ENCODE measurements at regions not wholly inside any gene's neighbourhood (a gene's known extent, or its start where the extent isn't known, plus 50 kb on each side); places are given as distances from the start of the nearest gene placed in this dataset.
A peak's percentile ranks its signal among the peaks of the same experiment; 100 is the strongest.

DNA sequence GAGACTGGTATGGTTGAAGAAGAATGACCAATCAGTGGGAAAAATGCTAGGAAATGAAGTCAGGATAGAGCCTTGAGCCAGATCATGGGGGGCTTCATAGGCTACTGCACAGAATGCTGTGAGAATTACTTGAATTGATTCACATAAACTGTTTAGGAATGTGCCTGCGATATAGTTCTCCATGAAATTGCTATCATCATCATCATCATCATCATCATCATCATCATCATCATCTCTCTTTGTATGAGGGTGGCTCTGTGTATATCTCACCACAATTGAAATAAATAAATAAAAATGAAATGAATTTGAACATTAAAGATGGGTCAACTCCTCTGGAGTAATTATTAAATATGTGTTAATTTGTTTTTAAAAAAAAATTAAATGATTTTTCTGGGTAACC is 148.6 kb upstream of the LEF1 start:
- DNase-seq (no peak), ATAC-seq (replicated peaks in 1 of 2) (no peak)
- H3K4me1 Mint-ChIP-seq (ENCODE audit: low read depth), result peaks cover 34% of the 10 kb centered on the region
- H3K27me3 Mint-ChIP-seq (ENCODE audit: low read depth), result peaks cover 9% of the 10 kb centered on the region
- H3K27ac Mint-ChIP-seq, result no peak overlapping the region
- peaks cover 0 to under 1% of the 10 kb centered on the region in 2 donors for H3K9me3 Mint-ChIP-seq
- no peaks in the 10 kb centered on the region for H3K36me3 Mint-ChIP-seq (ENCODE audit: insufficient read depth in 2 of 2)
- no peak overlapping the region for H3K4me3 Mint-ChIP-seq

DNA sequence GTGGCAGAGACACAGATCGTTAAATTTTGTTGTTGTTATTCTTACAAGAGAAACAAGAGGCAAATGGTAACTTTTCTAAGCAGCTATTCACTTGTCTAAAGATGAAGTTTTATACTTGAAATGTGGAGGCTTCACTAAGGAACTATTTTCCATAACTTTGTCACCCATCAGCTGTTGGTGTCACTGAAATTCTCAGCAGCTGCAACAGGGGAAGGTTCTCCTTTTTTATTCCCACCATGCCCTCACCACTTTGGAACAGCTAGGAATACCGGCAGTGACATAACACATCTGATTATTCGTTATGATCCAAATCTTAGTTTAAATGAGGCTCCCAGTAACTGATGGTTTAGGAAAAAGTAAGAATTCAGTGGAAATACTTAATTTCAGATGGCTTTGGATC is 147.0 kb upstream of the LEF1 start:
- H3K36me3 Mint-ChIP-seq (ENCODE audit: insufficient read depth in 2 of 2), result no peaks in the 10 kb centered on the region
- no peak for ATAC-seq (replicated peaks in 1 of 2)
- H3K27ac Mint-ChIP-seq, result no peak overlapping the region
- no peaks in the 10 kb centered on the region for H3K9me3 Mint-ChIP-seq
- peaks cover 44% of the 10 kb centered on the region for H3K4me1 Mint-ChIP-seq (ENCODE audit: low read depth)
- peaks cover 9% of the 10 kb centered on the region for H3K27me3 Mint-ChIP-seq (ENCODE audit: low read depth)
- peak overlapping the region; percentile 26 to 58 for H3K4me3 Mint-ChIP-seq
- DNase-seq, result no peak

DNA sequence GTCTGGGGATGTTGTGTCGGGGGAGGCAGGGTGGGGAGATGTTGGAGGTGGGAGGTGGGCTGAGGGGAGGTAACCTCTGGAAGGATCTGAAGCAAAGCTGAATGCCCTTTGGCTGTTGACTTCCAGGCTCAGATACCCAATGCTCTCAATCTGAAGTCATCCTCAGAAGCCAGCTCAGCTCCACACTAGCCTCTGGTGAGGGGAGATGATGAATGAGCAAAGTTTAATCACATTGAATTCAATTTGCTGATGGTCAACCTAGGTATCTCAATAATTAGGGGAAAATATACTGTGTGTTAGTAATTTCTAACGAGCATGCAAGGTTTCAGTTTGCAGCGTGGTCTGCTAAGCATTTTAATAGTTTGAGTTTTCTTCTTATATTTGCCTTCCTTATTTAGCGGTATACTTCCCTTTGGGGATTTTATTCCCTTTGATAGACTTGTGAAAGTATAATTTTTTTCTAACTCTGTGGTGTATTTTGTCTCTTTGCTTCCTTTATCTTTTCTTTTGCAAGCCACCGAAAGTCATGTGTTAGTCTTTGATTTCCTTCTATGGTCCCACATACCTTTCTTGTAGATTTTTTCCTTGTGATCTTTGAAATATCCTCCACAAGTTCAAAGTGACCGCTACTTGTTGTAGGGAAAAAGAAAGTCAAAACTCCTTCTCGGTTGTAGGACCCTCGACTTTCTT is 146.3 kb upstream of the LEF1 start:
- ATAC-seq (replicated peaks in 1 of 2) (no peak), DNase-seq (no peak)
- peaks cover 43% of the 10 kb centered on the region for H3K4me1 Mint-ChIP-seq (ENCODE audit: low read depth)
- H3K27me3 Mint-ChIP-seq (ENCODE audit: low read depth), result peaks cover 9% of the 10 kb centered on the region
- H3K27ac Mint-ChIP-seq, result no peak overlapping the region
- H3K4me3 Mint-ChIP-seq, result peak overlapping the region; percentile 26 to 58
- H3K9me3 Mint-ChIP-seq, result no peaks in the 10 kb centered on the region
- no peaks in the 10 kb centered on the region for H3K36me3 Mint-ChIP-seq (ENCODE audit: insufficient read depth in 2 of 2)

DNA sequence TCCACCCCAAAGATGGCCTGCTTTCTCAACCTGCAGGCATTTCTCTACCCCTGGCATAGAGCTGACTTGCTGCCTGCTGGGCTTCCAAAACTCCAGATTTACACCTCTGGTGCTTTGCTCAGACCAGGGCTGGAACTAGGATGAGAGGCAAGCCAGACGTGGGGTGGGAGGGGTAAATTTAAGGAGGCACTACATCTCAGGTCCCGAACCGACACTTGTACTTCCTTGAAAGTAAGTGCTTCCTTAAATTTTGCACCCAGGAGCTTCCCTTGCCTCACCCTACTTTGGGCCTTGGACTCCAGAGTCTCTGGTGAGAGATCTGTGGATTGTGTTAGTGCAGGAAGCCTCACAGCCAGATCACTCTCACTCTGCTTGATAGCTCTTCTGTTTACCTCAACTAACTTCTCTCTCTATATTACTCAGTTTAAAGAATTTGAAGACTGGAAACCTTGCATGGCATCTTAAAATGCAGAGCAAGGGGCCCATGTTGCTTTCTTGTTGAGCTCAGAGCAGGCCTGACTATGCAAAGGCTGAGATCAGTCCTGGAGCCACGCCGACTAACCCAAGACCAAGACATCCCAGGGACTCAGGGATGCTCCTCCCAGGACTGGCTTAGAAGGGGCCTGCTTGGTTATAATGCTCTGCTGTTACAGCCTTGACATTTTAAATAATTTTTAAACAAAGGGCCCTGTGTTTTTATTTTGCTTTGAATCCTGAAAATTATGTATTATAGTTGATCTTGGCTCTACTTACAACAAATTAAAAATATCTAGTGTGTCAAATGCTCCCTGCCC is 145.0 kb upstream of the LEF1 start:
- H3K4me1 Mint-ChIP-seq (ENCODE audit: low read depth), result peaks cover 38% of the 10 kb centered on the region
- no peak overlapping the region for H3K4me3 Mint-ChIP-seq
- H3K27me3 Mint-ChIP-seq (ENCODE audit: low read depth), result peaks cover 9% of the 10 kb centered on the region
- H3K9me3 Mint-ChIP-seq, result no peaks in the 10 kb centered on the region
- no peaks in the 10 kb centered on the region for H3K36me3 Mint-ChIP-seq (ENCODE audit: insufficient read depth in 2 of 2)
- ATAC-seq (replicated peaks in 1 of 2) (peak; percentile 69 to 84), DNase-seq (peak in 1 of 2 donors; percentile 2)
- no peak overlapping the region for H3K27ac Mint-ChIP-seq

DNA sequence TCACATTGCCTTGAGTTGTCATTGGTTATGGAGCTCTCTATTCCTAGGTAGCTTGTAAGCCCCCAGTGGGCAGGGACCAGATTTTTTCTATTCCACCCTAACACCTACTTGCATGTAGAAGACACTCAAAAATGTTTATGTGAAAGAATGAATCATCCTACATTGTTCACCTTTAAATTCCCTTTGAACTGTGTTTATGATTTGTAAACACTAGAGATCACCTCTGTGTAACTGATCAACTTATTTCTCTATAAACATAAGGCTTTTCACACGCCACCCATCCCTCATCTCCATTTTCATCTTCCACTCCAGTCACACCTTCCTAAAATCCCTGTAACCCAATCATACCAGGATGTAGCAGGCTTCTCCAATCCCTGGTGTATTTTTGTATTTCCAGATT is 142.6 kb upstream of the LEF1 start:
- DNase-seq (no peak), ATAC-seq (replicated peaks in 1 of 2) (no peak)
- Mint-ChIP-seq H3K9me3 (no peaks in the 10 kb centered on the region), H3K27ac (no peak overlapping the region), H3K27me3 (ENCODE audit: low read depth) (peaks cover 5% of the 10 kb centered on the region), H3K36me3 (ENCODE audit: insufficient read depth in 2 of 2) (no peaks in the 10 kb centered on the region), H3K4me3 (no peak overlapping the region), H3K4me1 (ENCODE audit: low read depth) (peaks cover 54% of the 10 kb centered on the region)

DNA sequence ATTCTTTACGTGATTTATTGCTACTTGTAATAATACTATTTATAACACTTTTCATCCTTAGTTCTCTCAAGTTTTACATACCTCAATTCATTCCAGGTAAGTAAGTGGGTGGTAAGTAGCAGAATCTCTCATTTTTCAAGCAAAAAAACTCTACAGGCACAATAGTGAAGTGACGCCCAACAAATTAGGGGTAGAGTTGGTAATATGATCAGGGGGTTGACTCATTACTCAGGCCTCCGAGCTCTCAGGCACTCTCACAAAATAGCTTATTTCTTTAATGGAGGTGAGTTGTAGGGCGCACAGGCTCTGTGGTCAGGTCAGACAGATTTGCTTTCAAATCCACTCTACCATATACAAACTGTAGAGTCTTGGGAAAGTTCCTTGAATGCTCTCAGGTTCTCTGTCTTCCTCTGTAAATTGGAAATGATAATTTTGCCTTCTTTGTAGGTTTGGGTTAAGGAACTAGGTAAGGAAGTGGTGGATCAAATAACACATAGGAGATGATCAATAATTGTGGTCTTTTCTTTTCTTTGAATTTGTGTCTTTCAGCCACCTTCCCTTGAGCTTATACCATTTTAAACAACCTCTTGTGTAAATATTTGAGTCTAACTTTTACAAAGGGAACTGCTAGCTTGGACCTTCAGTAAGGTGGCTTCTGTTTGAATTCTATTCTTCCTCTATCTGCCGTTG is 134.9 kb upstream of the LEF1 start:
- Mint-ChIP-seq H3K4me1 (ENCODE audit: low read depth) (peaks cover 26% of the 10 kb centered on the region), H3K27me3 (ENCODE audit: low read depth) (no peaks in the 10 kb centered on the region), H3K4me3 (no peak overlapping the region), H3K27ac (no peak overlapping the region), H3K36me3 (ENCODE audit: insufficient read depth in 2 of 2) (no peaks in the 10 kb centered on the region), H3K9me3 (no peaks in the 10 kb centered on the region)
- ATAC-seq (replicated peaks in 1 of 2), result no peak
- DNase-seq, result no peak

DNA sequence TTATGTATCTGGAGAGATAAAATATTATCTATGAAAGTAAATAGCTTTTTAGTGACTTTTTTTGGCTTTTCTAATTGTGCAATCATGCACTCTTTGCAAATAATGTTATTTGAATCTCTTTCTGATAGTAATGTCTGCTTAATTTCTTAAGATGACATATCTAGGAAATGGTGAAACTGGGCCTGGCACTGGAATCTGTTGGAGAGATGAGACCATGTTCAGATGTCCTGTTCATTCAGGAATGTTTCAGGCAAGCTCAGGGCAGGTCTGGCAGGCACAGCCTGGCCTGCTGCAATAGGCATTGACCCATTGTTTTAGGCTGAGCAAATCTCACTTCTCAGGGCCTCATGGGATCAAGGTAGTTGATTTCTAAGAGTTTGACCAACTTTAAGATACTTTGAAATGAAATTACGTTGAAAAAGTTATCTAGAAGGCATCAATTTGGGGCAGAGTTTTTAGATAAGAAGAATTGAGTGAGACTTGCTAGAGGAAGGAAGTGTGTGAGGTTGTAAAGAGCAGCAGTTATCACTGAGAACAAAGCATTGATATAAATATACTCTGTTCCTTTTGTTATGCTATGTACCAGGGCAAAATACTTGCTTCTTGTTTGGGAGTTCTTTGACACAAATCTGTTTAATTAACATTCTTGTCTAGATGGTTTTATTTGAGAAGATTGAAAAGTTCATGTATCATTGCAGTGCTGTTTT is 133.0 kb upstream of the LEF1 start:
- DNase-seq (no peak), ATAC-seq (replicated peaks in 1 of 2) (no peak)
- Mint-ChIP-seq H3K27ac (peak overlapping the region; percentile 16), H3K4me1 (ENCODE audit: low read depth) (peaks cover 10% of the 10 kb centered on the region), H3K36me3 (ENCODE audit: insufficient read depth in 2 of 2) (no peaks in the 10 kb centered on the region), H3K9me3 (no peaks in the 10 kb centered on the region), H3K4me3 (no peak overlapping the region), H3K27me3 (ENCODE audit: low read depth) (no peaks in the 10 kb centered on the region)

DNA sequence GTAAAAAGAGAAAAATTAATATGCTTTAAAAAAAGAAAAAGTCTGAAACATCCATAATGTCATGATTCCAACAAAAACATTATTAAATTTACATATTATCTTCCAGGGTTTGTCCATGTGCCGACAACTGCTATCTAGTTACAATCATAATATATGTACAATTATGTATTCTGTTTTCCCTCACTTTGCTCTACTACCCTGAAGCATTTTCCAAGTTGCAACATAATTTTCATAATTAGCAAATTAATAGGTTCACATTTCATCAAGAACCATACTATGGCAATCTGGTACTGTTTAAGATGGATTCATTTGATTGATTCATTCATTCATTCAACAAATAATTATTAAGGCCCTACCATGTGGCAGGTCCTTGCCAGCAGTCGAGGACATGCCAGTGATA is 128.9 kb upstream of the LEF1 start:
- no peaks in the 10 kb centered on the region for H3K36me3 Mint-ChIP-seq (ENCODE audit: insufficient read depth in 2 of 2)
- DNase-seq, result no peak
- no peaks in the 10 kb centered on the region for H3K9me3 Mint-ChIP-seq
- no peak overlapping the region for H3K4me3 Mint-ChIP-seq
- H3K27ac Mint-ChIP-seq, result no peak overlapping the region
- peaks cover 10% of the 10 kb centered on the region for H3K4me1 Mint-ChIP-seq (ENCODE audit: low read depth)
- H3K27me3 Mint-ChIP-seq (ENCODE audit: low read depth), result no peaks in the 10 kb centered on the region
- no peak for ATAC-seq (replicated peaks in 1 of 2)

DNA sequence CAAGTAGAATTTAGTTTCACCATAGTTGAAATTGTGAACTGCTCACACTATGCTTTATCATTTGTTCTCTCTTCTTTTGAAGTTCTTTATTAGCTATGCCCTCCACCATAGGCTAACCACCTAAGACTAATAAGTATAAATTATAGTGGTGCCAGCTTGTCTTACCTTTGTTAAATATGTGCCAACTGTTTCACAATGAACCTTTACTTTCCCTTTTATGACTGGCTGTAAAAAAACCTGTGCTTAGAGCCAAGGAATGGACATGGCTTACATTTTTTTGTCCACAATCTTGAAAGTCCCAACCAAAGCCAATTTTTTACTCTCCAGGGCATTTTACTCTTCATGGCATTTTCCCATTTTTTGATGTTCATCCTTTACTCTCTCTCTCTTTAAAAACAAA is 123.5 kb upstream of the LEF1 start:
- ATAC-seq (replicated peaks in 1 of 2) (no peak), DNase-seq (no peak)
- Mint-ChIP-seq H3K27me3 (ENCODE audit: low read depth) (no peaks in the 10 kb centered on the region), H3K4me3 (no peak overlapping the region), H3K9me3 (no peaks in the 10 kb centered on the region), H3K4me1 (ENCODE audit: low read depth) (peaks cover 18% of the 10 kb centered on the region), H3K36me3 (ENCODE audit: insufficient read depth in 2 of 2) (no peaks in the 10 kb centered on the region), H3K27ac (no peak overlapping the region)

DNA sequence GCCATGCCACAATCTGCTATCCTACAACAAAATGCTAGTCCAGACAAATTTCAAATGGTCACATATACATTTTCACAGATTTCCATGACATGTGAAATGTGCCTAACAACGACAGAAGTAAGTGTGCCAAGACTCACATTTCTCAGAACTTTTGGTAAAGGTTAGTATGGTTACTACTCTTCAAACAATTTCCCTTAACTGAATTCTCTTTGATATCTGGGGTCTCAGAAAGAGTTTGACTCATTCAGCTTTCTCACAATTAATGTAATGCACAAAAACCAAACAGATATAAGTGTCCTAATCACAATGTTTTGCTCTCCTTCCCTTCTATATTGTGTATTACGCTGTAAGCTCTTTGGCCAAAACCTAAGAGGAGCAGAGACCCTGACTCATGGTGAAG is 122.4 kb upstream of the LEF1 start:
- peaks cover 18% of the 10 kb centered on the region for H3K4me1 Mint-ChIP-seq (ENCODE audit: low read depth)
- H3K36me3 Mint-ChIP-seq (ENCODE audit: insufficient read depth in 2 of 2), result no peaks in the 10 kb centered on the region
- H3K9me3 Mint-ChIP-seq, result no peaks in the 10 kb centered on the region
- no peaks in the 10 kb centered on the region for H3K27me3 Mint-ChIP-seq (ENCODE audit: low read depth)
- no peak overlapping the region for H3K27ac Mint-ChIP-seq
- peak; percentile 30 to 43 for ATAC-seq (replicated peaks in 1 of 2)
- no peak for DNase-seq
- H3K4me3 Mint-ChIP-seq, result no peak overlapping the region

DNA sequence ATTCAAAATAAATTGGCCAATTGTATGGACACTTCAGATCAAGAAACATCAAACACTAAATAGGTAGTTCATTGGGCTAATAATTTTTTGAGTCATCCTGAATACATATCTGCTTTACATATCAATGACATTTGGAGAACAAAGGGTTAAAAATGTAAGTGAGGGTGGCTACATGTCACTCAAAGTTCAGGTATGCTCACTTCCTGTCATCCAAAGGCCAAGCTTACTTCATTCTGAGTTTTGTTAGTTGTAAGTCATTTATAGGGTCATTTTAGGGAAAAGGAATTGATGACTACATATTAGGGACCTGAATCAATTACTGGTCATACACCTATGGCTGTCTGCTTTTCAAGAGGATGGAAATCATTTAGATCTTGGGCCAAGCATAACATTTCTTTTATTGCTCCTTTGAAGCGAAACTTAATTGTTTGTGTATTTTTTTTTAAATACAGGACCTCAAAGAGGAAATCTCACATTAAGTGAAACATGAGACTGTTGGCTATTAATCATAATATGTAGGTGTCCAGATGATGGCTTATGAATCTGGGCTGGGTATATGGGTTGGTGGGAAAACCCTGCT is 119.2 kb upstream of the LEF1 start:
- H3K4me1 Mint-ChIP-seq (ENCODE audit: low read depth), result peaks cover 18% of the 10 kb centered on the region
- no peaks in the 10 kb centered on the region for H3K27me3 Mint-ChIP-seq (ENCODE audit: low read depth)
- no peak overlapping the region for H3K27ac Mint-ChIP-seq
- no peaks in the 10 kb centered on the region for H3K9me3 Mint-ChIP-seq
- H3K36me3 Mint-ChIP-seq (ENCODE audit: insufficient read depth in 2 of 2), result no peaks in the 10 kb centered on the region
- no peak for ATAC-seq (replicated peaks in 1 of 2)
- H3K4me3 Mint-ChIP-seq, result no peak overlapping the region
- DNase-seq, result no peak

DNA sequence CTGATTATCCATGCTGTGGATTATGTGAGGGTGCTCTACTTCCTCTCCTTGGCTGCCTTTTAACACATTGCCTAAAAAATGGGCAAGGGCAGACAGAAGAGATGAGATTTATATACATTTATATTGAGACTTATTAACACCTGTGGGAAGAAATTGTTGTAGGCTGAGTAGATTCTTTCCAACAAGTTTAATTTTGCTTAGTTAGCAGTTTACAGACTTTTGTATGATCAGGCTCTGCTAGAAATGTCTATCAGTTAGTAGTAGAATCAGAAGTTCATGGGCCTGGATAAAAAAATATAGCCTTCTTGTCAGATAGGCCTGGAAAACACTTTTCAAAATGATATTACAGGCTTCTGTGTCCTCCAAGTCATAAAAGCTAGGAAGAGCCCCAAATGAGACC is 111.3 kb upstream of the LEF1 start:
- peaks cover 1 to 4% of the 10 kb centered on the region in 2 donors for H3K36me3 Mint-ChIP-seq (ENCODE audit: insufficient read depth in 2 of 2)
- no peak overlapping the region for H3K4me3 Mint-ChIP-seq
- no peaks in the 10 kb centered on the region for H3K4me1 Mint-ChIP-seq (ENCODE audit: low read depth)
- DNase-seq (no peak), ATAC-seq (replicated peaks in 1 of 2) (no peak)
- peaks cover 0 to 3% of the 10 kb centered on the region in 2 donors for H3K9me3 Mint-ChIP-seq
- no peaks in the 10 kb centered on the region for H3K27me3 Mint-ChIP-seq (ENCODE audit: low read depth)
- H3K27ac Mint-ChIP-seq, result no peak overlapping the region

DNA sequence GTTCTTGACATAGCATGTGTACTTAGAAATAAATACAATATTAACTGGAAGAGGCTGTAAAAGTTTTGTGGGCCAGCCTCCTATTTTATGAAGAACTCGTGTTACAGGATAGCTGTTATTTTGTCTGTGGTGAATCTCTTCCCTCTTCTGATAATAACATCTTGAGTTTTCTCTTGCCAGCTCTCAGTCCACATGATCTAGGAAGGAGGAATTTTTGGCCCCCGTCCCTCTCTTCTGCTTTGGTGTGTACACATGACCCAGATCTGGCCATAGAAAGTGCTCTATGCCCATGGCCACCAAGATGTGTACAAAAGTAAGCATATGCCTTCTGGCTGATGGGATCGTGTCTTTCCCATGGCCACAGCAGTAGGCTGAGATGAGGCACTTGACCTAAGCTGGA is 108.0 kb upstream of the LEF1 start:
- Mint-ChIP-seq H3K4me3 (no peak overlapping the region), H3K9me3 (peaks cover 0 to 5% of the 10 kb centered on the region in 2 donors), H3K27me3 (ENCODE audit: low read depth) (no peaks in the 10 kb centered on the region), H3K27ac (no peak overlapping the region), H3K4me1 (ENCODE audit: low read depth) (no peaks in the 10 kb centered on the region), H3K36me3 (ENCODE audit: insufficient read depth in 2 of 2) (peaks cover 1 to 4% of the 10 kb centered on the region in 2 donors)
- DNase-seq (no peak), ATAC-seq (replicated peaks in 1 of 2) (no peak)

Data from activated T-cell treated with anti-CD3 and anti-CD28 coated beads, Interleukin-2, amount 50 U/mL, for 72 hours (primary cell).